H1 (cell line): ENCODE measurements at regions not wholly inside any gene's neighbourhood (a gene's known extent, or its start where the extent isn't known, plus 50 kb on each side); places are given as distances from the start of the nearest gene placed in this dataset.

Source experiments
- EZH2 ChIP-seq: fragments of 200-600 bp; sonication (generic); IDR thresholded peaks from 2 replicates; pipeline ENCODE4 v1.7.1; 2012; ENCODE audit warnings: low read depth, mild to moderate bottlenecking, moderate library complexity, low read length, inconsistent platforms; ENCODE audit not compliant: severe bottlenecking
- JUN ChIP-seq: IDR thresholded peaks from 2 replicates; pipeline ENCODE4 v1.6.1; 2011; ENCODE audit warnings: low read depth, mild to moderate bottlenecking, improper control_type of control experiment, low read length
- PHF8 ChIP-seq: fragments of 200-600 bp; sonication (generic); conservative IDR thresholded peaks from 2 replicates; pipeline ENCODE4 v1.7.1; 2012; ENCODE audit warnings: low read depth, mild to moderate bottlenecking, inconsistent platforms, low read length, moderate library complexity
- POLR2A ChIP-seq, 2 experiments: IDR thresholded peaks; 1 replicate in 1 of 2; 2 replicates in 1 of 2; pipeline ENCODE4 v1.6.1; 2011; ENCODE audit warnings: low read depth in 2 of 2, low read length in 2 of 2, mild to moderate bottlenecking in 2 of 2; ENCODE audit errors: control extremely low read depth in 1 of 2
- POLR2AphosphoS5 ChIP-seq: IDR thresholded peaks from 2 replicates; pipeline ENCODE4 v1.6.1; 2011; ENCODE audit warnings: low read depth, low read length
- RNF2 ChIP-seq: fragments of 200-900, 300-1000 bp; sonication (generic); IDR thresholded peaks from 2 replicates; pipeline ENCODE4 v1.7.1; 2016; ENCODE audit warnings: borderline replicate concordance, low read depth, mild to moderate bottlenecking, antibody characterized with exemption, low read length; ENCODE audit not compliant: poor library complexity, severe bottlenecking; ENCODE audit errors: missing control alignments
- RXRA ChIP-seq: IDR thresholded peaks from 2 replicates; pipeline ENCODE4 v1.6.1; 2011; ENCODE audit warnings: low read depth, mild to moderate bottlenecking, low read length, moderate library complexity; ENCODE audit not compliant: insufficient read depth
- TCF12 ChIP-seq: IDR thresholded peaks from 2 replicates; pipeline ENCODE4 v1.6.1; 2011; ENCODE audit warnings: low read depth, mild to moderate bottlenecking, low read length
- TF ChIP-seq, protein P1 (sequence below): IDR thresholded peaks from 2 replicates; pipeline ENCODE4 v1.6.1; 2012; ENCODE audit warnings: low read length, inconsistent platforms
- TF ChIP-seq, protein P2 (sequence below), 3 experiments: IDR thresholded peaks; 1 replicate in 2 of 3; 2 replicates in 1 of 3; pipeline versions ENCODE4 v1.5.1 to v1.6.1; 2011; ENCODE audit warnings: low read length in 3 of 3, mild to moderate bottlenecking in 3 of 3, inconsistent platforms in 2 of 3, low read depth in 1 of 3, moderate library complexity in 1 of 3; ENCODE audit not compliant: insufficient read depth in 1 of 3; ENCODE audit errors: control extremely low read depth in 1 of 3

DNA sequence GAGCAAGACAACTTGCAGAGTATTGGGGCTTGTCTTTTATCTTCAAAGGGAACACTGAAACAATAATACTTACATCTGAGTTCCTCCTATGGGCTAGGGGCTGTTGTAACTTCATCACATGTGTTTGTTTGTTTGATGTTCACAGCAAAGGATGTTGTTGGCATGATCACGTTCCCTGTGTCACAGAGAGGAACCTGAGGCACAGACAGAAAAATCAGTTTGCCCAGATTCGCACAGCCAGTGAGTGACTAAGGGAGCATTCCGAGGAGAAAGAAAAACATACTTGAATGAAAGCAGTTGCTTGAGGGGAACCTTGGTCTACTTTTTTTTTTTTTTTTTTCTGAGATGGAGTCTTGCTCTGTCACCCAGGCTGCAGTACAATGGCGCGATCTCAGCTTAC, 87.2 kb upstream of the PFKP start:
- TF ChIP-seq POLR2A (IDR thresholded peaks at IDR 0.05; ENCODE audit: control extremely low read depth in 1 of 2, low read depth in 2 of 2, low read length in 2 of 2) = no peak
- TF ChIP-seq, protein P1, sequence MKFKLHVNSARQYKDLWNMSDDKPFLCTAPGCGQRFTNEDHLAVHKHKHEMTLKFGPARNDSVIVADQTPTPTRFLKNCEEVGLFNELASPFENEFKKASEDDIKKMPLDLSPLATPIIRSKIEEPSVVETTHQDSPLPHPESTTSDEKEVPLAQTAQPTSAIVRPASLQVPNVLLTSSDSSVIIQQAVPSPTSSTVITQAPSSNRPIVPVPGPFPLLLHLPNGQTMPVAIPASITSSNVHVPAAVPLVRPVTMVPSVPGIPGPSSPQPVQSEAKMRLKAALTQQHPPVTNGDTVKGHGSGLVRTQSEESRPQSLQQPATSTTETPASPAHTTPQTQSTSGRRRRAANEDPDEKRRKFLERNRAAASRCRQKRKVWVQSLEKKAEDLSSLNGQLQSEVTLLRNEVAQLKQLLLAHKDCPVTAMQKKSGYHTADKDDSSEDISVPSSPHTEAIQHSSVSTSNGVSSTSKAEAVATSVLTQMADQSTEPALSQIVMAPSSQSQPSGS = no peak
- no peak for TF ChIP-seq TCF12
- TF ChIP-seq RXRA = no peak
- no peak for TF ChIP-seq EZH2
- no peak for TF ChIP-seq RNF2
- TF ChIP-seq, protein P2, sequence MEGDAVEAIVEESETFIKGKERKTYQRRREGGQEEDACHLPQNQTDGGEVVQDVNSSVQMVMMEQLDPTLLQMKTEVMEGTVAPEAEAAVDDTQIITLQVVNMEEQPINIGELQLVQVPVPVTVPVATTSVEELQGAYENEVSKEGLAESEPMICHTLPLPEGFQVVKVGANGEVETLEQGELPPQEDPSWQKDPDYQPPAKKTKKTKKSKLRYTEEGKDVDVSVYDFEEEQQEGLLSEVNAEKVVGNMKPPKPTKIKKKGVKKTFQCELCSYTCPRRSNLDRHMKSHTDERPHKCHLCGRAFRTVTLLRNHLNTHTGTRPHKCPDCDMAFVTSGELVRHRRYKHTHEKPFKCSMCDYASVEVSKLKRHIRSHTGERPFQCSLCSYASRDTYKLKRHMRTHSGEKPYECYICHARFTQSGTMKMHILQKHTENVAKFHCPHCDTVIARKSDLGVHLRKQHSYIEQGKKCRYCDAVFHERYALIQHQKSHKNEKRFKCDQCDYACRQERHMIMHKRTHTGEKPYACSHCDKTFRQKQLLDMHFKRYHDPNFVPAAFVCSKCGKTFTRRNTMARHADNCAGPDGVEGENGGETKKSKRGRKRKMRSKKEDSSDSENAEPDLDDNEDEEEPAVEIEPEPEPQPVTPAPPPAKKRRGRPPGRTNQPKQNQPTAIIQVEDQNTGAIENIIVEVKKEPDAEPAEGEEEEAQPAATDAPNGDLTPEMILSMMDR (IDR thresholded peaks at IDR 0.05; ENCODE audit: control extremely low read depth in 1 of 3, insufficient read depth in 1 of 3, low read depth in 1 of 3, low read length in 3 of 3) = no peak
- no peak for TF ChIP-seq PHF8
- no peak for TF ChIP-seq POLR2AphosphoS5
- TF ChIP-seq JUN = no peak
